HepG2 (cell line): ENCODE measurements at regions not wholly inside any gene's neighbourhood (a gene's known extent, or its start where the extent isn't known, plus 50 kb on each side); places are given as distances from the start of the nearest gene placed in this dataset.

ENCODE experiments used
- ATAC-seq: fragments of 200-7000 bp; cut with Tn5 transposase; 3 replicates; pipeline ENCODE4 v1.9.1; 2020; ENCODE audit warnings: mild to moderate bottlenecking, moderate library complexity
- BruUV-seq: library from RNA; stranded (reverse); fragments of 400-500 nt; replicated peaks from 2 replicates; lab custom pipeline; 2021; lab: Mats Ljungman, UMichigan
- CTCF ChIA-PET: fragments of 300-600 bp; formaldehyde crosslinking; extraction: SDS; loops from one replicate; lab custom pipeline; 2021; ENCODE audit warnings: low total read pairs, inconsistent platforms, low intra/inter-chr PET ratio; lab: Yijun Ruan, JAX
- POLR2A ChIA-PET: fragments of 350-600 bp; sonication (Branson Sonifier 250); formaldehyde crosslinking; loops from one replicate; lab custom pipeline; 2020; ENCODE audit warnings: antibody characterized with exemption, inconsistent platforms; lab: Yijun Ruan, JAX
- DNase-seq: peaks from one replicate; pipeline ENCODE4 v3.0.0-alpha.2; 2015; ENCODE audit warnings: low spot score
- FAIRE-seq: peaks from 3 replicates; lab custom pipeline; 2011; peaks lifted over from hg19 to GRCh38; lab: Jason Lieb, UNC
- H2AFZ ChIP-seq: one replicate; pipeline ENCODE4 v1.6.1; 2011; ENCODE audit warnings: low read length, inconsistent platforms
- H3K27ac ChIP-seq: fragments of 300-600 bp; 3 replicates; pipeline ENCODE4 v1.8.0; 2011; ENCODE audit warnings: mixed run types, mild to moderate bottlenecking, mixed read lengths, low read length, inconsistent platforms; ENCODE audit not compliant: insufficient read depth; ENCODE audit errors: extremely low read length
- H3K27me3 ChIP-seq, 2 experiments: fragments of 200-600 bp in 1 of 2; 2 replicates in 1 of 2; 3 replicates in 1 of 2; pipeline versions ENCODE4 v1.6.0 to v1.8.0; 2011; ENCODE audit warnings: low read length in 2 of 2, mild to moderate bottlenecking in 2 of 2, moderate library complexity in 2 of 2, inconsistent platforms in 1 of 2; ENCODE audit not compliant: insufficient read depth in 2 of 2, control insufficient read depth in 1 of 2
- H3K36me3 ChIP-seq, 2 experiments: fragments of 200-600 bp in 1 of 2; replicated peaks in 1 of 2; 2 replicates in 1 of 2; 3 replicates in 1 of 2; pipeline versions ENCODE4 v1.5.1 to v1.8.0; 2011; ENCODE audit warnings: low read length in 2 of 2, inconsistent platforms in 1 of 2; ENCODE audit not compliant: insufficient read depth in 2 of 2, control insufficient read depth in 1 of 2
- H3K4me1 ChIP-seq: 2 replicates; pipeline ENCODE4 v1.5.1; 2012; ENCODE audit warnings: low read length, inconsistent platforms; ENCODE audit not compliant: insufficient read depth
- H3K4me2 ChIP-seq: 2 replicates; pipeline ENCODE4 v1.6.0; 2011; ENCODE audit warnings: low read depth, low read length, inconsistent platforms
- H3K4me3 ChIP-seq, 3 experiments: fragments of 200-600 bp in 1 of 3; sonication (generic), shearing (Covaris generic) in 1 of 3; replicated peaks in 1 of 3; 2 replicates each; pipeline ENCODE4 v1.5.1; 2011 to 2016; ENCODE audit warnings: low read length in 3 of 3, inconsistent platforms in 2 of 3, low read depth in 2 of 3, mild to moderate bottlenecking in 2 of 3, control low read depth in 1 of 3, mixed read lengths in 1 of 3; ENCODE audit not compliant: insufficient read depth in 1 of 3
- H3K79me2 ChIP-seq: one replicate; pipeline ENCODE4 v1.6.1; 2011; ENCODE audit warnings: low read length, inconsistent platforms; ENCODE audit not compliant: insufficient read depth
- H3K9ac ChIP-seq: 2 replicates; pipeline ENCODE4 v1.6.0; 2011; ENCODE audit warnings: mild to moderate bottlenecking, low read depth, low read length, inconsistent platforms; ENCODE audit not compliant: insufficient read depth
- H3K9me3 ChIP-seq: 2 replicates; pipeline ENCODE4 v1.5.1; 2012; ENCODE audit warnings: mild to moderate bottlenecking, low read length
- H4K20me1 ChIP-seq: 2 replicates; pipeline ENCODE4 v1.6.0; 2011; ENCODE audit warnings: inconsistent platforms, mild to moderate bottlenecking, low read length, moderate library complexity; ENCODE audit not compliant: insufficient read depth
- CREB3 ChIP-seq: sonication (generic); formaldehyde crosslinking; IDR thresholded peaks from 2 replicates; pipeline ENCODE4 v1.5.0; 2020; ENCODE audit warnings: missing genetic modification reagents
- DNMT3B ChIP-seq: conservative IDR thresholded peaks from 2 replicates; pipeline ENCODE4 v1.6.1; 2016; ENCODE audit warnings: missing biosample characterization, control low read depth
- ETV5 ChIP-seq: IDR thresholded peaks from 2 replicates; pipeline ENCODE4 v1.6.1; 2018; ENCODE audit warnings: missing biosample characterization, missing genetic modification reagents, inconsistent platforms, borderline replicate concordance
- HNRNPL ChIP-seq: fragments of 200-400 bp; formaldehyde crosslinking; IDR thresholded peaks from 2 replicates; pipeline ENCODE4 v1.6.1; 2017; ENCODE audit warnings: mild to moderate bottlenecking, low read depth, low read length
- MED13 ChIP-seq: sonication (generic); formaldehyde crosslinking; IDR thresholded peaks from 2 replicates; pipeline ENCODE4 v1.5.0; 2020; ENCODE audit warnings: missing genetic modification reagents
- NR1H2 ChIP-seq: sonication (generic); formaldehyde crosslinking; IDR thresholded peaks from 2 replicates; pipeline ENCODE4 v1.8.1; 2022; ENCODE audit warnings: low read depth, missing genetic modification reagents, borderline replicate concordance
- NR3C1 ChIP-seq: sonication (generic); formaldehyde crosslinking; IDR thresholded peaks from 2 replicates; pipeline ENCODE4 v1.4.0; 2020; ENCODE audit warnings: missing genetic modification reagents
- PAWR ChIP-seq: sonication (generic); formaldehyde crosslinking; IDR thresholded peaks from 2 replicates; pipeline ENCODE4 v1.4.0; 2020; ENCODE audit warnings: missing genetic modification reagents, mild to moderate bottlenecking, borderline replicate concordance
- PAXIP1 ChIP-seq: sonication (generic); formaldehyde crosslinking; conservative IDR thresholded peaks from 2 replicates; pipeline ENCODE4 v1.4.0; 2020; ENCODE audit warnings: mild to moderate bottlenecking, missing genetic modification reagents, moderate library complexity
- PBX2 ChIP-seq: IDR thresholded peaks from 2 replicates; pipeline ENCODE4 v1.6.1; 2016; ENCODE audit warnings: control low read depth
- RELA ChIP-seq: sonication (generic); formaldehyde crosslinking; IDR thresholded peaks from 2 replicates; pipeline ENCODE4 v1.4.0; 2020; ENCODE audit warnings: missing genetic modification reagents
- ZBTB20 ChIP-seq: sonication (generic); formaldehyde crosslinking; IDR thresholded peaks from 2 replicates; pipeline ENCODE4 v1.8.1; 2023; ENCODE audit warnings: missing genetic modification reagents, low read depth, mild to moderate bottlenecking, borderline replicate concordance
- ZNF205 ChIP-seq: IDR thresholded peaks from 2 replicates; pipeline ENCODE4 v1.6.1; 2018; ENCODE audit warnings: missing biosample characterization, missing genetic modification reagents
- ZNF235 ChIP-seq: sonication (generic); formaldehyde crosslinking; IDR thresholded peaks from 2 replicates; pipeline ENCODE4 v1.8.1; 2023; ENCODE audit warnings: mild to moderate bottlenecking, missing genetic modification reagents, borderline replicate concordance
- ZNF33A ChIP-seq: sonication (generic); formaldehyde crosslinking; IDR thresholded peaks from 2 replicates; pipeline ENCODE4 v1.5.1; 2020; ENCODE audit warnings: missing genetic modification reagents, mild to moderate bottlenecking, moderate library complexity, borderline replicate concordance
- ZNF569 ChIP-seq: sonication (generic); formaldehyde crosslinking; IDR thresholded peaks from 2 replicates; pipeline ENCODE4 v1.5.0; 2020; ENCODE audit warnings: mild to moderate bottlenecking, missing genetic modification reagents, moderate library complexity, borderline replicate concordance
- ZNF777 ChIP-seq: sonication (generic); formaldehyde crosslinking; IDR thresholded peaks from 2 replicates; pipeline ENCODE4 v1.4.0; 2020; ENCODE audit warnings: missing genetic modification reagents
- WGBS: methylation state at CpG from one replicate; pipeline ENCODE4 v1.1.6; 2017; ENCODE audit warnings: low lambda C conversion rate; 5-methylcytosine and 5-hydroxymethylcytosine counted together
- in situ Hi-C: cut with HindIII; loops from 2 replicates; pipeline ENCODE4 v1.10.0; 2017; ENCODE audit warnings: low pct_unique_long_range_greater_than_20kb; ENCODE audit not compliant: extremely low pct_ligation_motif_present
- intact Hi-C: fragments of 100-400 bp; cut with micrococcal nuclease; formaldehyde crosslinking; loops from one replicate; pipeline ENCODE4 v1.10.0; 2022; ENCODE audit not compliant: unreplicated experiment
- TF ChIP-seq, protein P1 (sequence below): sonication (generic); formaldehyde crosslinking; IDR thresholded peaks from 2 replicates; pipeline ENCODE4 v1.9.0; 2021; ENCODE audit warnings: missing genetic modification reagents, mild to moderate bottlenecking, borderline replicate concordance

- in situ Hi-C loops, result no loop called here
- Histone ChIP-seq H3K4me3 (no peak overlapping the region), H3K4me1 (no peaks in the 10 kb centered on the region), H3K27me3 (peaks cover 0 to 2% of the 10 kb centered on the region in 2 experiments; a peak in 2 of 5 replicates), H3K9me3 (no peaks in the 10 kb centered on the region), H4K20me1 (no peaks in the 10 kb centered on the region), H2AFZ (no peak overlapping the region), H3K79me2 (no peaks in the 10 kb centered on the region), H3K36me3 (no peaks in the 10 kb centered on the region), H3K27ac (no peak overlapping the region), H3K4me2 (no peak overlapping the region), H3K9ac (no peak overlapping the region)
- FAIRE-seq (no peak), DNase-seq (no peak), ATAC-seq (no peak)
- POLR2A ChIA-PET, result no interaction called here
- no TSS peak for BruUV-seq
- intact Hi-C loops, result no loop called here
- WGBS, result 52% methylated on average over 2 of the region's 2 CpGs
- CTCF ChIA-PET, result no interaction called here
- TF ChIP-seq PBX2 (CRISPR knock-in tag) (no peak), ZBTB20 (CRISPR knock-in tag) (no peak), ETV5 (CRISPR knock-in tag) (no peak), RELA (CRISPR knock-in tag) (no peak), MED13 (CRISPR knock-in tag) (no peak), NR3C1 (CRISPR knock-in tag) (no peak), ZNF569 (CRISPR knock-in tag) (no peak), PAWR (CRISPR knock-in tag) (no peak), PAXIP1 (CRISPR knock-in tag) (no peak), ZNF235 (no peak), ZNF205 (CRISPR knock-in tag) (no peak), ZNF33A (no peak), HNRNPL (no peak), CREB3 (no peak), ZNF777 (CRISPR knock-in tag) (no peak), DNMT3B (CRISPR knock-in tag) (no peak), NR1H2 (CRISPR knock-in tag) (no peak)
- TF ChIP-seq, protein P1, sequence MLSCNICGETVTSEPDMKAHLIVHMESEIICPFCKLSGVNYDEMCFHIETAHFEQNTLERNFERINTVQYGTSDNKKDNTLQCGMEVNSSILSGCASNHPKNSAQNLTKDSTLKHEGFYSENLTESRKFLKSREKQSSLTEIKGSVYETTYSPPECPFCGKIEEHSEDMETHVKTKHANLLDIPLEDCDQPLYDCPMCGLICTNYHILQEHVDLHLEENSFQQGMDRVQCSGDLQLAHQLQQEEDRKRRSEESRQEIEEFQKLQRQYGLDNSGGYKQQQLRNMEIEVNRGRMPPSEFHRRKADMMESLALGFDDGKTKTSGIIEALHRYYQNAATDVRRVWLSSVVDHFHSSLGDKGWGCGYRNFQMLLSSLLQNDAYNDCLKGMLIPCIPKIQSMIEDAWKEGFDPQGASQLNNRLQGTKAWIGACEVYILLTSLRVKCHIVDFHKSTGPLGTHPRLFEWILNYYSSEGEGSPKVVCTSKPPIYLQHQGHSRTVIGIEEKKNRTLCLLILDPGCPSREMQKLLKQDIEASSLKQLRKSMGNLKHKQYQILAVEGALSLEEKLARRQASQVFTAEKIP, result no peak
These were observed 499.7 kb downstream of the COG6 start for GRCh38 chr13:40155201-40155600.
